ENCODE measurements at regions not wholly inside any gene's neighbourhood (a gene's known extent, or its start where the extent isn't known, plus 50 kb on each side); places are given as distances from the start of the nearest gene placed in this dataset.
A peak's percentile ranks its signal among the peaks of the same experiment; 100 is the strongest.
"Not testable (repeated sequence)": the region's sequence is repeated elsewhere in the genome, so short reads cannot be mapped to it uniquely, and the experiment has no call there.

GRCh38 chr2:223494942-223495341 is 107.2 kb downstream of the SCG2 start:
- 5% methylated on average over 2 of the region's 2 CpGs for WGBS (ENCODE audit: insufficient coverage, insufficient replicate concordance, low lambda C conversion rate, missing lambda C conversion rate)
- Histone ChIP-seq H3K9ac (ENCODE audit: control insufficient read depth, insufficient read depth, low read length) (no peak overlapping the region), H2AFZ (ENCODE audit: control insufficient read depth, low read depth, low read length) (no peak overlapping the region), H3K4me1 (ENCODE audit: control insufficient read depth, insufficient read depth, low read length) (no peaks in the 10 kb centered on the region), H3K27ac (ENCODE audit: control insufficient read depth, insufficient read depth) (no peak overlapping the region), H3K4me3 (no peak overlapping the region), H3K79me2 (ENCODE audit: control insufficient read depth, insufficient read depth, low read length) (no peaks in the 10 kb centered on the region), H3K36me3 (ENCODE audit: control insufficient read depth in 2 of 2, insufficient read depth in 2 of 2, low read length in 1 of 2) (no peaks in the 10 kb centered on the region), H3K4me2 (ENCODE audit: control insufficient read depth, insufficient read depth) (no peak overlapping the region), H3K9me3 (replicated peaks; ENCODE audit: control insufficient read depth, insufficient read depth, low read length) (no peaks in the 10 kb centered on the region), H4K20me1 (ENCODE audit: control insufficient read depth, insufficient read depth) (no peaks in the 10 kb centered on the region), H3K27me3 (replicated peaks in 1 of 2; ENCODE audit: control insufficient read depth in 2 of 2, insufficient read depth in 2 of 2, low read length in 1 of 2) (no peaks in the 10 kb centered on the region; a peak in 1 of 4 replicates)
- in situ Hi-C loops (cut with MboI), result no loop called here
- FAIRE-seq, result no peak
- peak; percentile 13; the same call in 1 of the 2 replicates for TF ChIP-seq JUNB (IDR thresholded peaks at IDR 0.05)
- TF ChIP-seq SP1 (IDR thresholded peaks at IDR 0.05; ENCODE audit: low read depth, low read length), result no peak
- no TSS peak for BruUV-seq (replicated peaks)
- ChIA-PET SMC1A (ENCODE audit: uncharacterized antibody, unreplicated experiment) (no interaction called here), CTCF (no interaction called here), RAD21 (ENCODE audit: unreplicated experiment) (no interaction called here), POLR2A (no interaction called here)
- intact Hi-C loops (cut with micrococcal nuclease; ENCODE audit: unreplicated experiment), result no loop called here
- no peak for ATAC-seq
- no peak for DNase-seq (ENCODE audit: low read depth, low spot score)

GRCh38 chr2:223496853-223497252 is 105.3 kb downstream of the SCG2 start:
- in situ Hi-C loops (cut with MboI); intact Hi-C loops (cut with micrococcal nuclease; ENCODE audit: unreplicated experiment); FAIRE-seq; H3K27me3 ChIP-seq (replicated peaks in 1 of 2; ENCODE audit: control insufficient read depth in 2 of 2, insufficient read depth in 2 of 2, low read length in 1 of 2); H3K4me1 ChIP-seq (ENCODE audit: control insufficient read depth, insufficient read depth, low read length); H3K9me3 ChIP-seq (replicated peaks; ENCODE audit: control insufficient read depth, insufficient read depth, low read length); POLR2A ChIA-PET; H4K20me1 ChIP-seq (ENCODE audit: control insufficient read depth, insufficient read depth); SMC1A ChIA-PET (ENCODE audit: uncharacterized antibody, unreplicated experiment); H3K36me3 ChIP-seq (ENCODE audit: control insufficient read depth in 2 of 2, insufficient read depth in 2 of 2, low read length in 1 of 2); RAD21 ChIA-PET (ENCODE audit: unreplicated experiment); H3K27ac ChIP-seq (ENCODE audit: control insufficient read depth, insufficient read depth); H2AFZ ChIP-seq (ENCODE audit: control insufficient read depth, low read depth, low read length); DNase-seq (ENCODE audit: low read depth, low spot score); H3K79me2 ChIP-seq (ENCODE audit: control insufficient read depth, insufficient read depth, low read length); BruUV-seq (replicated peaks); H3K4me3 ChIP-seq; H3K4me2 ChIP-seq (ENCODE audit: control insufficient read depth, insufficient read depth); ATAC-seq; CTCF ChIA-PET; H3K9ac ChIP-seq (ENCODE audit: control insufficient read depth, insufficient read depth, low read length): not testable (repeated sequence)
- WGBS (ENCODE audit: insufficient coverage, insufficient replicate concordance, low lambda C conversion rate, missing lambda C conversion rate), result 0% methylated on average over 2 of the region's 2 CpGs

All from GM12878 (cell line).